ENCODE measurements at regions not wholly inside any gene's neighbourhood (a gene's known extent, or its start where the extent isn't known, plus 50 kb on each side); places are given as distances from the start of the nearest gene placed in this dataset.

DNA sequence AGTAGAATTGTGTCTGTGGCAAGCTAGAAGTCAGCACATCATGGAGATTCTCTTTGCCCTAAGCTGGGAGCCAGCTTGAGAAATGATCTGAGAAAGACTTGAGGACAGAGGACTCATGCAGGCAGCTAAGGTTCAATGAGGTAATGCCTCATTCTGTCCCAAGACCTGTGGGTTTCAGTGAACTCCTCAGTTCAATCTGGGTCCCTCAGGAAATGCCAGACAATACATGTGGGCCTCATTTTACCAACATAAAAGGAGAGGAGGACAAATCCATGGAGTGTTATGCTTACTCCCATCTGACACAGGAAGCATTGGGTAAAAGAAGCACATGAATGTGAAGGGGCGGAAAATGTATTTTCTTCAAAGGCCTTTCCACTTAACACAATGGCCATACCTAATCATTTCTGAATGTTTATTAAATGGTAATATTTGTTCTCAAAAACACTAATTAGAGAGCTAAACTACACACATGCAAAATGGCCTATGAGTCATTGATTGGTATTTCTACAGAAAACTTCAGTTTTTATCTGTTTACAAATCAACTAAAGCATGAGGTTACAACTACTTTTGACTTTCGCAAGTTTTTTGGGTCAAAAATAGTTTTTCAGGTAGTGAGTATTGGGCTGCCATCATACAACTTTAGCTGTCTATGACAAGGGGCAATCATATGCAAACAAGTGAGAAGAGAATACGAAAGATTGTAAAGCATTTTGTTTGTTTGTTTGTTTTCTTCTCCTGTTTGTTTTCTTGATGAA, 205.3 kb downstream of the CHRM2 start:
- DNase-seq (ENCODE audit: low read depth, low spot score): no peak
- ChIA-PET POLR2A (no interaction called here), CTCF (interaction anchor here (1.7 kb wide), 1 partner anchor 19 kb away, joined by 4 read pairs; no protein-coding TSS in a partner anchor)
- H3K4me3 ChIP-seq (ENCODE audit: low read depth, low read length): no peak overlapping the region
- TF ChIP-seq, protein P1, sequence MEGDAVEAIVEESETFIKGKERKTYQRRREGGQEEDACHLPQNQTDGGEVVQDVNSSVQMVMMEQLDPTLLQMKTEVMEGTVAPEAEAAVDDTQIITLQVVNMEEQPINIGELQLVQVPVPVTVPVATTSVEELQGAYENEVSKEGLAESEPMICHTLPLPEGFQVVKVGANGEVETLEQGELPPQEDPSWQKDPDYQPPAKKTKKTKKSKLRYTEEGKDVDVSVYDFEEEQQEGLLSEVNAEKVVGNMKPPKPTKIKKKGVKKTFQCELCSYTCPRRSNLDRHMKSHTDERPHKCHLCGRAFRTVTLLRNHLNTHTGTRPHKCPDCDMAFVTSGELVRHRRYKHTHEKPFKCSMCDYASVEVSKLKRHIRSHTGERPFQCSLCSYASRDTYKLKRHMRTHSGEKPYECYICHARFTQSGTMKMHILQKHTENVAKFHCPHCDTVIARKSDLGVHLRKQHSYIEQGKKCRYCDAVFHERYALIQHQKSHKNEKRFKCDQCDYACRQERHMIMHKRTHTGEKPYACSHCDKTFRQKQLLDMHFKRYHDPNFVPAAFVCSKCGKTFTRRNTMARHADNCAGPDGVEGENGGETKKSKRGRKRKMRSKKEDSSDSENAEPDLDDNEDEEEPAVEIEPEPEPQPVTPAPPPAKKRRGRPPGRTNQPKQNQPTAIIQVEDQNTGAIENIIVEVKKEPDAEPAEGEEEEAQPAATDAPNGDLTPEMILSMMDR (IDR thresholded peaks at IDR 0.05; ENCODE audit: insufficient read depth, low read length, missing control alignments): no peak
